SK-N-SH (cell line): ENCODE measurements at regions not wholly inside any gene's neighbourhood (a gene's known extent, or its start where the extent isn't known, plus 50 kb on each side); places are given as distances from the start of the nearest gene placed in this dataset.

Experiments used
- CTCF ChIA-PET: fragments of 300-600, 350-600 bp; formaldehyde crosslinking; extraction: SDS; loops from one replicate; lab custom pipeline; 2021; lab: Yijun Ruan, JAX
- POLR2A ChIA-PET: fragments of 350-600 bp; sonication (Branson Sonifier 250); formaldehyde crosslinking; extraction: SDS; loops from one replicate; lab custom pipeline; 2020; ENCODE audit warnings: antibody characterized with exemption, inconsistent platforms; lab: Yijun Ruan, JAX
- DNase-seq: peaks from one replicate; pipeline ENCODE4 v3.0.0; 2012
- H2AFZ ChIP-seq: fragments of 200-600 bp; sonication (generic); 2 replicates; pipeline ENCODE4 v1.8.1; 2016; ENCODE audit warnings: antibody characterized with exemption, mild to moderate bottlenecking, low read depth
- H3F3A ChIP-seq: fragments of 200-600 bp; sonication (generic); replicated peaks from 2 replicates; pipeline ENCODE3; 2016; ENCODE audit warnings: antibody characterized with exemption, mild to moderate bottlenecking; ENCODE audit not compliant: insufficient read depth
- H3K27ac ChIP-seq, 2 experiments: fragments of 200-500 bp in 1 of 2; fragments of 200-600 bp in 1 of 2; sonication (Bioruptor generic) in 1 of 2; sonication (generic), shearing (Covaris generic) in 1 of 2; 2 replicates each; pipeline versions ENCODE4 v1.5.1 to v1.6.1; 2014 to 2016; ENCODE audit warnings: low read depth in 2 of 2, inconsistent platforms in 1 of 2, low read length in 1 of 2, mild to moderate bottlenecking in 1 of 2, mixed read lengths in 1 of 2
- H3K27me3 ChIP-seq: fragments of 200-600 bp; sonication (generic), shearing (Covaris generic); 2 replicates; pipeline ENCODE4 v1.6.1; 2016; ENCODE audit warnings: mixed run types; ENCODE audit not compliant: insufficient read depth
- H3K36me3 ChIP-seq, 2 experiments: fragments of 200-500 bp in 1 of 2; fragments of 200-600 bp in 1 of 2; sonication (Bioruptor generic) in 1 of 2; sonication (generic) in 1 of 2; replicated peaks in 1 of 2; 2 replicates each; pipeline versions ENCODE3 to v1.5.1; 2014 to 2016; ENCODE audit warnings: low read length in 1 of 2, mild to moderate bottlenecking in 1 of 2; ENCODE audit not compliant: insufficient read depth in 2 of 2, control insufficient read depth in 1 of 2
- H3K4me1 ChIP-seq, 2 experiments: fragments of 200-500 bp in 1 of 2; fragments of 200-600 bp in 1 of 2; sonication (Bioruptor generic) in 1 of 2; sonication (generic), shearing (Covaris generic) in 1 of 2; 2 replicates each; pipeline versions ENCODE4 v1.5.1 to v1.6.1; 2014 to 2016; ENCODE audit warnings: low read depth in 1 of 2, low read length in 1 of 2, mixed run types in 1 of 2; ENCODE audit not compliant: insufficient read depth in 2 of 2, control insufficient read depth in 1 of 2
- H3K4me2 ChIP-seq: fragments of 200-600 bp; sonication (generic), shearing (Covaris generic); 2 replicates; pipeline ENCODE4 v1.6.1; 2017; ENCODE audit warnings: mixed run types
- H3K4me3 ChIP-seq, 2 experiments: fragments of 200-500 bp in 1 of 2; fragments of 200-600 bp in 1 of 2; sonication (Bioruptor generic) in 1 of 2; sonication (generic), shearing (Covaris generic) in 1 of 2; 2 replicates each; pipeline versions ENCODE4 v1.5.1 to v1.8.1; 2014 to 2016; ENCODE audit warnings: low read depth in 2 of 2, inconsistent platforms in 1 of 2, low read length in 1 of 2, mild to moderate bottlenecking in 1 of 2, mixed read lengths in 1 of 2, moderate library complexity in 1 of 2
- H3K79me2 ChIP-seq: fragments of 200-600 bp; sonication (generic); 2 replicates; pipeline ENCODE4 v1.8.1; 2017; ENCODE audit warnings: mild to moderate bottlenecking; ENCODE audit not compliant: insufficient read depth
- H3K9ac ChIP-seq: fragments of 200-600 bp; sonication (generic); 2 replicates; pipeline ENCODE4 v1.6.1; 2017; ENCODE audit warnings: mixed run types
- H3K9me2 ChIP-seq: fragments of 200-600 bp; sonication (generic); 2 replicates; pipeline ENCODE4 v1.6.1; 2017; ENCODE audit warnings: mixed run types
- H3K9me3 ChIP-seq: fragments of 200-600 bp; sonication (generic); 2 replicates; pipeline ENCODE4 v1.6.1; 2017; ENCODE audit warnings: mixed run types, mild to moderate bottlenecking, moderate library complexity
- H4K20me1 ChIP-seq: fragments of 200-600 bp; sonication (generic); 2 replicates; pipeline ENCODE4 v1.6.1; 2017; ENCODE audit warnings: mild to moderate bottlenecking, mixed run types; ENCODE audit not compliant: insufficient read depth
- EP300 ChIP-seq, 2 experiments: IDR thresholded peaks; 2 replicates each; pipeline versions ENCODE4 v1.4.0 to v1.6.1; 2012; ENCODE audit warnings: borderline replicate concordance in 1 of 2, low read depth in 1 of 2, low read length in 1 of 2
- EZH2phosphoT487 ChIP-seq: fragments of 200-600 bp; sonication (generic); IDR thresholded peaks from 2 replicates; pipeline ENCODE4 v1.6.1; 2017; ENCODE audit warnings: low read depth, mixed run types, mild to moderate bottlenecking, antibody characterized with exemption, moderate library complexity, borderline replicate concordance
- FOSL2 ChIP-seq: IDR thresholded peaks from 2 replicates; pipeline ENCODE4 v1.4.0; 2012; ENCODE audit warnings: low read depth, mild to moderate bottlenecking, moderate library complexity, borderline replicate concordance
- FOXJ3 ChIP-seq: sonication (generic); formaldehyde crosslinking; IDR thresholded peaks from 2 replicates; pipeline ENCODE4 v1.5.1; 2020; ENCODE audit warnings: mild to moderate bottlenecking, missing genetic modification reagents
- FOXM1 ChIP-seq: IDR thresholded peaks from 2 replicates; pipeline ENCODE4 v1.4.0; 2012; ENCODE audit warnings: low read depth, mild to moderate bottlenecking
- GABPA ChIP-seq: IDR thresholded peaks from 2 replicates; pipeline ENCODE4 v1.4.0; 2012; ENCODE audit warnings: low read depth, mild to moderate bottlenecking
- JUND ChIP-seq: IDR thresholded peaks from 2 replicates; pipeline ENCODE4 v1.4.0; 2012
- MXI1 ChIP-seq: IDR thresholded peaks from 2 replicates; pipeline ENCODE4 v1.6.1; 2012; ENCODE audit warnings: mild to moderate bottlenecking, low read depth, low read length, improper control_type of control experiment
- NFIC ChIP-seq: IDR thresholded peaks from 2 replicates; pipeline ENCODE4 v1.4.0; 2012; ENCODE audit warnings: borderline replicate concordance
- POLR2AphosphoS5 ChIP-seq: IDR thresholded peaks from 2 replicates; pipeline ENCODE4 v1.6.1; 2012; ENCODE audit warnings: low read depth, low read length
- RCOR1 ChIP-seq: fragments of 150-350 bp; IDR thresholded peaks from 2 replicates; pipeline ENCODE4 v1.6.1; 2017; ENCODE audit warnings: antibody characterized with exemption, low read length
- RFX5 ChIP-seq: IDR thresholded peaks from 2 replicates; pipeline ENCODE4 v1.6.1; 2012; ENCODE audit warnings: mild to moderate bottlenecking, improper control_type of control experiment, low read length
- RXRA ChIP-seq: IDR thresholded peaks from 2 replicates; pipeline ENCODE4 v1.4.0; 2012; ENCODE audit warnings: low read depth, mild to moderate bottlenecking, borderline replicate concordance
- TAF1 ChIP-seq: IDR thresholded peaks from 2 replicates; pipeline ENCODE4 v1.6.1; 2012; ENCODE audit warnings: low read depth, mild to moderate bottlenecking, low read length, moderate library complexity, borderline replicate concordance
- YY1 ChIP-seq: IDR thresholded peaks from 2 replicates; pipeline ENCODE4 v1.4.0; 2012; ENCODE audit warnings: low read depth, mild to moderate bottlenecking
- WGBS: methylation state at CpG from one replicate; pipeline ENCODE4 v1.1.6; 2017; ENCODE audit warnings: low lambda C conversion rate; 5-methylcytosine and 5-hydroxymethylcytosine counted together
- TF ChIP-seq, protein P1 (sequence below): IDR thresholded peaks from 2 replicates; pipeline ENCODE4 v1.4.0; 2012; ENCODE audit warnings: low read depth, borderline replicate concordance
- TF ChIP-seq, protein P2 (sequence below): fragments of 150-350 bp; IDR thresholded peaks from 2 replicates; pipeline ENCODE4 v1.6.1; 2017; ENCODE audit warnings: antibody characterized with exemption, low read length, low read depth, borderline replicate concordance
- TF ChIP-seq, protein P3 (sequence below): IDR thresholded peaks from 2 replicates; pipeline ENCODE4 v1.4.0; 2012; ENCODE audit warnings: low read depth
- TF ChIP-seq, protein P4 (sequence below): IDR thresholded peaks from 2 replicates; pipeline ENCODE4 v1.4.0; 2012; ENCODE audit warnings: low read depth, borderline replicate concordance
- TF ChIP-seq, protein P5 (sequence below): fragments of 150-350 bp; IDR thresholded peaks from 2 replicates; pipeline ENCODE4 v1.6.1; 2016; ENCODE audit warnings: mild to moderate bottlenecking, low read depth, low read length

DNA sequence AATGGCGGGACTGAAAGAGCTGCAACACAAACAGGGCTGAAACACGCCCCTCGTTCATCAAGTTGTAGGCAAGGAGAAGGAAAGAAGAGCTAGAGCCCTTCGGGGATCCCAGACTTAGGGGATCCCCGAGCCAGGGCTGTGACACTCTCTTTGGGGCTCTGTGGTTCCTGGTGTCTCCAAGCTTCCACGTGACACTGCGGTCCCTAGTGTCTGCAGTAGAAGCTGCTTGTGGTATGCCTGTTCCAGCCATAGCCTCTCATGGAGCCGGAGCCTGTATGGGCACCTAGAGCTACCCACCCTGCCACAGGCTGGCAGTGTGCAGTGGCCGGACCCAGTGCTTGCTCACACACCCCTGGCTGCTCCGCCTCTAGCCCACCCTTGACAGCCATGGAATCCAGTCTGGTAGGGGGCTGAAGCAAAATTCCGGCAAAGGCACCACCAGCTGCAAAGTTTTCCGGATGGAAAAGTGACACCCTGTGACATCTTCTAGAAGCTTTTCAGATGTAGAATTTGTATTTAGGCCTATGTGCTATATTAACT, 1439.6 kb upstream of the ACO1 start:
- H3K9me2 ChIP-seq, result 0 out of 2 replicates have a peak, but pooled peaks cover 3% of the 10 kb centered on the region
- DNase-seq, result no peak
- no peaks in the 10 kb centered on the region for H3K36me3 ChIP-seq
- no peaks in the 10 kb centered on the region for H3K79me2 ChIP-seq
- no peaks in the 10 kb centered on the region for H3K27me3 ChIP-seq
- TF ChIP-seq RCOR1, result no peak
- TF ChIP-seq, protein P1, sequence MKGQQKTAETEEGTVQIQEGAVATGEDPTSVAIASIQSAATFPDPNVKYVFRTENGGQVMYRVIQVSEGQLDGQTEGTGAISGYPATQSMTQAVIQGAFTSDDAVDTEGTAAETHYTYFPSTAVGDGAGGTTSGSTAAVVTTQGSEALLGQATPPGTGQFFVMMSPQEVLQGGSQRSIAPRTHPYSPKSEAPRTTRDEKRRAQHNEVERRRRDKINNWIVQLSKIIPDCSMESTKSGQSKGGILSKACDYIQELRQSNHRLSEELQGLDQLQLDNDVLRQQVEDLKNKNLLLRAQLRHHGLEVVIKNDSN, result no peak
- TF ChIP-seq YY1, result no peak
- TF ChIP-seq FOXM1, result no peak
- TF ChIP-seq, protein P2, sequence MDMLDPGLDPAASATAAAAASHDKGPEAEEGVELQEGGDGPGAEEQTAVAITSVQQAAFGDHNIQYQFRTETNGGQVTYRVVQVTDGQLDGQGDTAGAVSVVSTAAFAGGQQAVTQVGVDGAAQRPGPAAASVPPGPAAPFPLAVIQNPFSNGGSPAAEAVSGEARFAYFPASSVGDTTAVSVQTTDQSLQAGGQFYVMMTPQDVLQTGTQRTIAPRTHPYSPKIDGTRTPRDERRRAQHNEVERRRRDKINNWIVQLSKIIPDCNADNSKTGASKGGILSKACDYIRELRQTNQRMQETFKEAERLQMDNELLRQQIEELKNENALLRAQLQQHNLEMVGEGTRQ, result no peak
- no peak for TF ChIP-seq FOXJ3
- TF ChIP-seq, protein P3, sequence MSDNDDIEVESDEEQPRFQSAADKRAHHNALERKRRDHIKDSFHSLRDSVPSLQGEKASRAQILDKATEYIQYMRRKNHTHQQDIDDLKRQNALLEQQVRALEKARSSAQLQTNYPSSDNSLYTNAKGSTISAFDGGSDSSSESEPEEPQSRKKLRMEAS, result no peak
- TF ChIP-seq GABPA, result no peak
- no peak for TF ChIP-seq NFIC
- TF ChIP-seq POLR2AphosphoS5, result no peak
- TF ChIP-seq JUND, result no peak
- no peak for TF ChIP-seq TAF1
- no peak for TF ChIP-seq MXI1
- H3K27ac ChIP-seq, result no peak overlapping the region
- no peak overlapping the region for H2AFZ ChIP-seq
- ChIA-PET CTCF (interaction anchor here (1.1 kb wide), 1 partner anchor 10 kb away, joined by 3 read pairs; no protein-coding TSS in a partner anchor), POLR2A (no interaction called here)
- H3K9me3 ChIP-seq, result no peaks in the 10 kb centered on the region
- H4K20me1 ChIP-seq, result no peaks in the 10 kb centered on the region
- H3K9ac ChIP-seq, result no peak overlapping the region
- no peaks in the 10 kb centered on the region for H3F3A ChIP-seq
- WGBS, result 80% methylated on average over 7 of the region's 12 CpGs
- H3K4me2 ChIP-seq, result no peak overlapping the region
- no peak overlapping the region for H3K4me3 ChIP-seq
- no peaks in the 10 kb centered on the region for H3K4me1 ChIP-seq

DNA sequence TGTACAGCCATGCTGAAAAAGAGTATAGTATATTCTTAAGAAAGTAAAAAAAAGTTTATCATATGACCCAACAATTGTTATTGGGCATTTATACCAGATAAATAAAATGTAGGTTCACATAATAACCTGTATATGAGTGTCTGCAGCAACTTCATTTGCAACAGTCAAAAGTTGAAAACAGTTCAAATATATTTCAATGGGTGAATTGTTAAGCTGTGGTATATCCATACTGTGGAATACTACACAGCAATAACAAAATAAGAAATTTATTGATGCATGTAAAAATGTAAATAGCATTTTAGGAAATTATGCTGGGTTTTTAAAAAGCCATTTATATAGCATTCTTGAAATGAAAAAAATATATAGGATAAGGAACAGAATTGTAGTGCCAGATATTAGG, 1420.1 kb upstream of the ACO1 start:
- CTCF ChIA-PET, result no interaction called here
- DNase-seq, result no peak
- H3K4me1 ChIP-seq, result no peaks in the 10 kb centered on the region
- H3K4me3 ChIP-seq, result no peak overlapping the region
- H3K9ac ChIP-seq, result no peak overlapping the region
- no peaks in the 10 kb centered on the region for H3K36me3 ChIP-seq
- H2AFZ ChIP-seq, result no peak overlapping the region
- no peaks in the 10 kb centered on the region for H3K27me3 ChIP-seq
- peaks cover 5% of the 10 kb centered on the region for H3F3A ChIP-seq
- no peaks in the 10 kb centered on the region for H4K20me1 ChIP-seq
- no peaks in the 10 kb centered on the region for H3K9me2 ChIP-seq
- no peaks in the 10 kb centered on the region for H3K79me2 ChIP-seq
- no peak overlapping the region for H3K27ac ChIP-seq
- no peaks in the 10 kb centered on the region; the same call in 1 of the 2 replicates for H3K9me3 ChIP-seq
- POLR2A ChIA-PET, result no interaction called here
- TF ChIP-seq GABPA (no peak), RXRA (no peak), FOXM1 (no peak), EP300 (IDR thresholded peaks at IDR 0.05; ENCODE audit: borderline replicate concordance in 1 of 2, low read depth in 1 of 2, low read length in 1 of 2) (no peak), FOXJ3 (no peak), RFX5 (no peak), FOSL2 (no peak), TAF1 (no peak), EZH2phosphoT487 (no peak)
- TF ChIP-seq, protein P4, sequence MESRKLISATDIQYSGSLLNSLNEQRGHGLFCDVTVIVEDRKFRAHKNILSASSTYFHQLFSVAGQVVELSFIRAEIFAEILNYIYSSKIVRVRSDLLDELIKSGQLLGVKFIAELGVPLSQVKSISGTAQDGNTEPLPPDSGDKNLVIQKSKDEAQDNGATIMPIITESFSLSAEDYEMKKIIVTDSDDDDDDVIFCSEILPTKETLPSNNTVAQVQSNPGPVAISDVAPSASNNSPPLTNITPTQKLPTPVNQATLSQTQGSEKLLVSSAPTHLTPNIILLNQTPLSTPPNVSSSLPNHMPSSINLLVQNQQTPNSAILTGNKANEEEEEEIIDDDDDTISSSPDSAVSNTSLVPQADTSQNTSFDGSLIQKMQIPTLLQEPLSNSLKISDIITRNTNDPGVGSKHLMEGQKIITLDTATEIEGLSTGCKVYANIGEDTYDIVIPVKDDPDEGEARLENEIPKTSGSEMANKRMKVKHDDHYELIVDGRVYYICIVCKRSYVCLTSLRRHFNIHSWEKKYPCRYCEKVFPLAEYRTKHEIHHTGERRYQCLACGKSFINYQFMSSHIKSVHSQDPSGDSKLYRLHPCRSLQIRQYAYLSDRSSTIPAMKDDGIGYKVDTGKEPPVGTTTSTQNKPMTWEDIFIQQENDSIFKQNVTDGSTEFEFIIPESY, result no peak
- TF ChIP-seq, protein P3, result no peak
- TF ChIP-seq, protein P5, sequence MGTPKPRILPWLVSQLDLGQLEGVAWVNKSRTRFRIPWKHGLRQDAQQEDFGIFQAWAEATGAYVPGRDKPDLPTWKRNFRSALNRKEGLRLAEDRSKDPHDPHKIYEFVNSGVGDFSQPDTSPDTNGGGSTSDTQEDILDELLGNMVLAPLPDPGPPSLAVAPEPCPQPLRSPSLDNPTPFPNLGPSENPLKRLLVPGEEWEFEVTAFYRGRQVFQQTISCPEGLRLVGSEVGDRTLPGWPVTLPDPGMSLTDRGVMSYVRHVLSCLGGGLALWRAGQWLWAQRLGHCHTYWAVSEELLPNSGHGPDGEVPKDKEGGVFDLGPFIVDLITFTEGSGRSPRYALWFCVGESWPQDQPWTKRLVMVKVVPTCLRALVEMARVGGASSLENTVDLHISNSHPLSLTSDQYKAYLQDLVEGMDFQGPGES, result no peak
- TF ChIP-seq, protein P2, result no peak
- H3K4me2 ChIP-seq, result no peak overlapping the region
